PC-3 (cell line): ENCODE measurements at regions not wholly inside any gene's neighbourhood (a gene's known extent, or its start where the extent isn't known, plus 50 kb on each side); places are given as distances from the start of the nearest gene placed in this dataset.
A peak's percentile ranks its signal among the peaks of the same experiment; 100 is the strongest.

Experiments
- ATAC-seq: fragments of 200-7000 bp; cut with Tn5 transposase; 2 replicates; pipeline ENCODE4 v1.9.1; 2020; ENCODE audit warnings: mild to moderate bottlenecking, moderate library complexity
- BruUV-seq: library from RNA; stranded (reverse); fragments of 400-500 nt; replicated peaks from 2 replicates; lab custom pipeline; 2021; lab: Mats Ljungman, UMichigan
- CTCF ChIA-PET: fragments of 300-600 bp; sonication (Branson Sonifier 250); formaldehyde crosslinking; loops from one replicate; lab custom pipeline; 2022; ENCODE audit warnings: antibody characterized with exemption; lab: Charles Lee
- POLR2A ChIA-PET: fragments of 300-600 bp; sonication (Branson Sonifier 250); formaldehyde crosslinking; loops from one replicate; lab custom pipeline; 2022; ENCODE audit warnings: antibody characterized with exemption; ENCODE audit not compliant: unreplicated experiment; lab: Charles Lee
- DNase-seq: peaks from one replicate; pipeline ENCODE4 v3.0.0-alpha.2; 2015
- H2AFZ ChIP-seq: fragments of 300-600 bp; sonication (generic); 2 replicates; pipeline ENCODE4 v1.6.0; 2016; ENCODE audit warnings: antibody characterized with exemption, low read length
- H3F3A ChIP-seq: fragments of 300-600 bp; sonication (generic); one replicate; pipeline ENCODE4 v1.6.0; 2017; ENCODE audit warnings: antibody characterized with exemption, low read length, control low read depth, mild to moderate bottlenecking; ENCODE audit not compliant: unreplicated experiment
- H3K27ac ChIP-seq: fragments of 300-600 bp; sonication (generic); 2 replicates; pipeline ENCODE4 v1.5.1; 2016; ENCODE audit warnings: mild to moderate bottlenecking, low read length
- H3K27me3 ChIP-seq: fragments of 300-600 bp; sonication (generic); 2 replicates; pipeline ENCODE4 v1.6.1; 2016; ENCODE audit warnings: low read length, mixed read lengths
- H3K36me3 ChIP-seq: fragments of 300-600 bp; sonication (generic); 2 replicates; pipeline ENCODE4 v1.6.1; 2016; ENCODE audit warnings: low read depth, mixed run types, low read length, mixed read lengths
- H3K4me1 ChIP-seq: fragments of 300-600 bp; sonication (generic); 2 replicates; pipeline ENCODE4 v1.5.1; 2016; ENCODE audit warnings: low read length; ENCODE audit not compliant: insufficient read depth
- H3K4me2 ChIP-seq: fragments of 300-600 bp; sonication (generic); 2 replicates; pipeline ENCODE4 v1.6.0; 2016; ENCODE audit warnings: low read length
- H3K4me3 ChIP-seq: fragments of 300-600 bp; sonication (generic); 2 replicates; pipeline ENCODE4 v1.5.1; 2016; ENCODE audit warnings: mild to moderate bottlenecking, low read length, mixed read lengths
- H3K79me2 ChIP-seq: fragments of 300-600 bp; sonication (generic); 2 replicates; pipeline ENCODE4 v1.6.1; 2017; ENCODE audit warnings: low read length, mixed read lengths
- H3K9ac ChIP-seq: fragments of 300-600 bp; sonication (generic); 2 replicates; pipeline ENCODE4 v1.6.0; 2016; ENCODE audit warnings: mild to moderate bottlenecking, low read length
- H3K9me2 ChIP-seq: fragments of 300-600 bp; sonication (generic); replicated peaks from 2 replicates; pipeline ENCODE4 v1.6.1; 2016; ENCODE audit warnings: mixed run types, low read length, mixed read lengths
- H3K9me3 ChIP-seq: fragments of 300-600 bp; sonication (generic); 2 replicates; pipeline ENCODE4 v1.6.1; 2016; ENCODE audit warnings: low read length, mixed read lengths
- H4K20me1 ChIP-seq: fragments of 300-600 bp; sonication (generic); 2 replicates; pipeline ENCODE4 v1.6.1; 2016; ENCODE audit warnings: low read length, mixed read lengths
- EZH2 ChIP-seq: fragments of 300-600 bp; sonication (generic); IDR thresholded peaks from one replicate; pipeline ENCODE4 v1.6.1; 2017; ENCODE audit warnings: antibody characterized with exemption, mild to moderate bottlenecking, low read length; ENCODE audit not compliant: unreplicated experiment
- EZH2phosphoT487 ChIP-seq: fragments of 300-600 bp; sonication (generic); IDR thresholded peaks from 2 replicates; pipeline ENCODE4 v1.6.1; 2018; ENCODE audit warnings: mild to moderate bottlenecking, antibody characterized with exemption, low read length, borderline replicate concordance
- intact Hi-C: fragments of 100-400 bp; cut with micrococcal nuclease; formaldehyde crosslinking; loops from 2 replicates; pipeline ENCODE4 v1.9.0; 2023
- TF ChIP-seq, protein P1 (sequence below): fragments of 300-600 bp; sonication (generic); conservative IDR thresholded peaks from 2 replicates; pipeline ENCODE4 v1.5.1; 2017; ENCODE audit warnings: antibody characterized with exemption, low read depth, mild to moderate bottlenecking, low read length

DNA sequence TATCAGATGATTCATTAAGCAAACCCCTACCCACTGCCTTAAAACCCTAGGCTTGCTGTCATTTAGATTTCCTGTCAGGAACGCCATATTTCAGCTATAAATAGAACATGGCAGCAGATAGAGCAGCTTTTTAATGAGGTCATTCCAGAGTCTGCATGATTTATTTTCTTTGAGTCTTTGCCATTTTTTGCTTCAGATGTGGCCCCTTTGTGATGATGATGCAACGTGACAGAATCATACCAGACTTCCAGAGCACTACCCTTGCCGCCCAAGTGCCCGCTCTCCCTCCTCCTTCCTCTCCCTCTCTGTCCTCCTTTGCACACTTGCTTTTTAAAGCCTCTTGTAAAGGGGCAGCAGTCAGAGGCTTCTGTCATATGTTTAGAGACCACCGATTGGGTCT is 55.5 kb upstream of the TRIM67 start:
- Histone ChIP-seq H3K9me3 (no peaks in the 10 kb centered on the region), H3K9ac (no peak overlapping the region), H2AFZ (no peak overlapping the region), H3K36me3 (no peaks in the 10 kb centered on the region), H3F3A (no peaks in the 10 kb centered on the region), H3K9me2 (no peaks in the 10 kb centered on the region), H3K79me2 (no peaks in the 10 kb centered on the region), H4K20me1 (no peaks in the 10 kb centered on the region), H3K27me3 (peaks cover 53% of the 10 kb centered on the region), H3K4me3 (no peak overlapping the region), H3K4me1 (no peaks in the 10 kb centered on the region), H3K4me2 (no peak overlapping the region), H3K27ac (no peak overlapping the region)
- intact Hi-C loops: no loop called here
- BruUV-seq: no TSS peak
- TF ChIP-seq EZH2phosphoT487 (no peak), EZH2 (no peak)
- TF ChIP-seq, protein P1, sequence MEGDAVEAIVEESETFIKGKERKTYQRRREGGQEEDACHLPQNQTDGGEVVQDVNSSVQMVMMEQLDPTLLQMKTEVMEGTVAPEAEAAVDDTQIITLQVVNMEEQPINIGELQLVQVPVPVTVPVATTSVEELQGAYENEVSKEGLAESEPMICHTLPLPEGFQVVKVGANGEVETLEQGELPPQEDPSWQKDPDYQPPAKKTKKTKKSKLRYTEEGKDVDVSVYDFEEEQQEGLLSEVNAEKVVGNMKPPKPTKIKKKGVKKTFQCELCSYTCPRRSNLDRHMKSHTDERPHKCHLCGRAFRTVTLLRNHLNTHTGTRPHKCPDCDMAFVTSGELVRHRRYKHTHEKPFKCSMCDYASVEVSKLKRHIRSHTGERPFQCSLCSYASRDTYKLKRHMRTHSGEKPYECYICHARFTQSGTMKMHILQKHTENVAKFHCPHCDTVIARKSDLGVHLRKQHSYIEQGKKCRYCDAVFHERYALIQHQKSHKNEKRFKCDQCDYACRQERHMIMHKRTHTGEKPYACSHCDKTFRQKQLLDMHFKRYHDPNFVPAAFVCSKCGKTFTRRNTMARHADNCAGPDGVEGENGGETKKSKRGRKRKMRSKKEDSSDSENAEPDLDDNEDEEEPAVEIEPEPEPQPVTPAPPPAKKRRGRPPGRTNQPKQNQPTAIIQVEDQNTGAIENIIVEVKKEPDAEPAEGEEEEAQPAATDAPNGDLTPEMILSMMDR: no peak
- ChIA-PET CTCF (no interaction called here), POLR2A (no interaction called here)
- peak; percentile 16 for DNase-seq
- ATAC-seq: peak; percentile 38; the same call in 1 of the 2 replicates

DNA sequence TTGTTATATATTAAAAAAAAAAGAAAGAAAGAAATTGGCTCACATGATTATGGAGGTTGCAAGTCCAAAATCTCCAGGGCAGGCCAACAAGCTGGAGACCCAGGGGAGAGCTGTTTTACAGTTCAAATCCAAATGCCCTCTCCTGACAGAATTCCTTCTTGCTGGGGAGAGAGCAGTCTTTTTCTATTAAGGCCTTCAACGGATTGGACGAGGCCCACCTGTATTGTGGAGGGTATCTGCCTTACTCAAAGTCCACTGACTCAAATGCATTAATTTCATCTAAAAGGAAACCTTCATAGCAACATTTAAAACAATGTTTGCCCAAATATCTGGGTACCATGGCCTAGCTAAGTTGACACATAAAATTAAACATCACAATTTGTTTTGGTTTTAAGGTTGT is 56.9 kb upstream of the TRIM67 start:
- H3K36me3 ChIP-seq: no peaks in the 10 kb centered on the region
- no peak overlapping the region for H3K4me2 ChIP-seq
- H3K9me3 ChIP-seq: no peaks in the 10 kb centered on the region
- H3K4me3 ChIP-seq: no peak overlapping the region
- H4K20me1 ChIP-seq: no peaks in the 10 kb centered on the region
- TF ChIP-seq, protein P1: no peak
- no peak for TF ChIP-seq EZH2
- no peak for TF ChIP-seq EZH2phosphoT487
- intact Hi-C loops: no loop called here
- H3K27me3 ChIP-seq: peaks cover 53% of the 10 kb centered on the region
- H3K79me2 ChIP-seq: no peaks in the 10 kb centered on the region
- ChIA-PET CTCF (no interaction called here), POLR2A (no interaction called here)
- no peak overlapping the region for H3K27ac ChIP-seq
- no peak overlapping the region for H2AFZ ChIP-seq
- H3K9me2 ChIP-seq: no peaks in the 10 kb centered on the region
- DNase-seq (no peak), ATAC-seq (no peak)
- H3K4me1 ChIP-seq: no peaks in the 10 kb centered on the region
- H3K9ac ChIP-seq: no peak overlapping the region
- BruUV-seq: no TSS peak
- H3F3A ChIP-seq: no peaks in the 10 kb centered on the region

DNA sequence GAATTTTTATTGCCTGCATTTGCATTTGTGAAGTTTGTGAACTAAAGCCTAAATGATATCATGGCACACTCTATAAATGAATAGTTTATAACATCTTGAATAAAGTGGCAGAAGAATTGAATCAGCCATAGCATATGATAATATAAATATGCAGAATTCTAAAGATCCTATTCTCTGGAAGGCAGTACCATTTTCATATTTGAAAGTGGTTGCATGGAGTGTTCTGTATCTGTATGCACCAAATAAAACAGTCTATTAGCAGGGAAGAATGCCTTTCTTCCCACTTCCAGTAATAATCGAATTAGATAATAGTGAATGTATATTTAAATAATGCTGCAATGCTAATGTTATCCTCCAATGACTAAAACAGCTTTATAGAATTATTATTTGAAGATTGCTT is 57.9 kb upstream of the TRIM67 start:
- H3K9me2 ChIP-seq: no peaks in the 10 kb centered on the region
- no peak overlapping the region for H2AFZ ChIP-seq
- no peak overlapping the region for H3K27ac ChIP-seq
- no peaks in the 10 kb centered on the region for H3K79me2 ChIP-seq
- H3K27me3 ChIP-seq: peaks cover 52% of the 10 kb centered on the region
- no peaks in the 10 kb centered on the region for H3K4me1 ChIP-seq
- H3K4me2 ChIP-seq: no peak overlapping the region
- H4K20me1 ChIP-seq: no peaks in the 10 kb centered on the region
- no TSS peak for BruUV-seq
- H3K9ac ChIP-seq: no peak overlapping the region
- CTCF ChIA-PET: no interaction called here
- DNase-seq (no peak), ATAC-seq (no peak)
- no peaks in the 10 kb centered on the region for H3K36me3 ChIP-seq
- POLR2A ChIA-PET: no interaction called here
- intact Hi-C loops: no loop called here
- H3K4me3 ChIP-seq: no peak overlapping the region
- H3F3A ChIP-seq: no peaks in the 10 kb centered on the region
- TF ChIP-seq EZH2: no peak
- TF ChIP-seq, protein P1: no peak
- TF ChIP-seq EZH2phosphoT487: no peak
- H3K9me3 ChIP-seq: no peaks in the 10 kb centered on the region
